IMR-90 (cell line): ENCODE measurements at regions not wholly inside any gene's neighbourhood (a gene's known extent, or its start where the extent isn't known, plus 50 kb on each side); places are given as distances from the start of the nearest gene placed in this dataset.
A peak's percentile ranks its signal among the peaks of the same experiment; 100 is the strongest.

Experiments
- ATAC-seq: fragments of 200-7000 bp; cut with Tn5 transposase; 2 replicates; pipeline ENCODE4 v1.9.1; 2020; ENCODE audit warnings: low read depth, mild to moderate bottlenecking, moderate library complexity
- BruUV-seq: library from RNA; stranded (reverse); fragments of 400-500 nt; replicated peaks from 2 replicates; lab custom pipeline; 2021; lab: Mats Ljungman, UMichigan
- CTCF ChIA-PET: fragments of 300-600 bp; formaldehyde crosslinking; extraction: SDS; loops from one replicate; lab custom pipeline; 2021; ENCODE audit warnings: antibody characterized with exemption; lab: Yijun Ruan, JAX
- POLR2A ChIA-PET: fragments of 300-600 bp; sonication (Branson Sonifier 250); formaldehyde crosslinking; loops from one replicate; lab custom pipeline; 2022; ENCODE audit warnings: antibody characterized with exemption; ENCODE audit not compliant: unreplicated experiment; lab: Charles Lee
- DNase-seq: peaks from one replicate; pipeline ENCODE4 v3.0.0; 2013
- H2AFZ ChIP-seq: replicated peaks from 2 replicates; pipeline ENCODE3; 2013; ENCODE audit warnings: low read length, mild to moderate bottlenecking; ENCODE audit not compliant: poor library complexity
- H2AK5ac ChIP-seq: 2 replicates; pipeline ENCODE4 v1.6.1; 2013; ENCODE audit warnings: low read depth, low read length, inconsistent platforms
- H2AK9ac ChIP-seq: replicated peaks from 2 replicates; pipeline ENCODE3; 2013; ENCODE audit warnings: mild to moderate bottlenecking, low read depth, low read length, moderate library complexity; ENCODE audit not compliant: poor library complexity
- H2BK120ac ChIP-seq: 2 replicates; pipeline ENCODE4 v1.6.1; 2013; ENCODE audit warnings: low read depth, low read length, inconsistent platforms
- H2BK15ac ChIP-seq: 3 replicates; pipeline ENCODE4 v1.6.1; 2013; ENCODE audit warnings: low read depth, low read length, inconsistent platforms
- H2BK20ac ChIP-seq: 2 replicates; pipeline ENCODE4 v1.6.1; 2013; ENCODE audit warnings: low read depth, mild to moderate bottlenecking, inconsistent platforms, low read length, moderate library complexity
- H2BK5ac ChIP-seq: 2 replicates; pipeline ENCODE4 v1.6.1; 2013; ENCODE audit warnings: mild to moderate bottlenecking, low read depth, low read length, inconsistent platforms; ENCODE audit not compliant: poor library complexity, severe bottlenecking
- H3K14ac ChIP-seq: replicated peaks from 2 replicates; pipeline ENCODE4 v1.6.1; 2013; ENCODE audit warnings: low read depth, low read length, inconsistent platforms
- H3K18ac ChIP-seq: 2 replicates; pipeline ENCODE4 v1.6.1; 2013; ENCODE audit warnings: low read depth, low read length, control low read depth
- H3K23ac ChIP-seq: 2 replicates; pipeline ENCODE4 v1.6.1; 2013; ENCODE audit warnings: low read depth, low read length, inconsistent platforms
- H3K27ac ChIP-seq: 2 replicates; pipeline ENCODE4 v1.5.1; 2013; ENCODE audit warnings: mild to moderate bottlenecking, control low read depth, low read length; ENCODE audit not compliant: insufficient read depth
- H3K27me3 ChIP-seq: 2 replicates; pipeline ENCODE4 v1.6.1; 2013; ENCODE audit warnings: low read length; ENCODE audit not compliant: control insufficient read depth, insufficient read depth
- H3K36me3 ChIP-seq: 2 replicates; pipeline ENCODE4 v1.6.1; 2013; ENCODE audit warnings: low read length, mixed read lengths; ENCODE audit not compliant: control insufficient read depth, insufficient read depth
- H3K4ac ChIP-seq: 2 replicates; pipeline ENCODE4 v1.6.1; 2013; ENCODE audit warnings: low read depth, low read length, inconsistent platforms
- H3K4me1 ChIP-seq: 2 replicates; pipeline ENCODE4 v1.6.1; 2013; ENCODE audit warnings: low read length, mixed read lengths; ENCODE audit not compliant: control insufficient read depth, insufficient read depth
- H3K4me2 ChIP-seq: 2 replicates; pipeline ENCODE4 v1.6.1; 2013; ENCODE audit warnings: low read depth, mild to moderate bottlenecking, control low read depth, low read length, moderate library complexity
- H3K4me3 ChIP-seq: 2 replicates; pipeline ENCODE4 v1.5.1; 2013; ENCODE audit warnings: low read depth, mild to moderate bottlenecking, control low read depth, low read length, moderate library complexity; ENCODE audit not compliant: insufficient read depth
- H3K56ac ChIP-seq: 2 replicates; pipeline ENCODE4 v1.6.1; 2013; ENCODE audit warnings: low read length, inconsistent platforms; ENCODE audit not compliant: insufficient read depth; ENCODE audit errors: extremely low read depth
- H3K79me1 ChIP-seq, 2 experiments: 2 replicates each; pipeline ENCODE4 v1.6.1; 2013; ENCODE audit warnings: low read length in 2 of 2, inconsistent platforms in 1 of 2, low read depth in 1 of 2
- H3K9ac ChIP-seq: 2 replicates; pipeline ENCODE4 v1.6.1; 2013; ENCODE audit warnings: low read depth, low read length, control low read depth
- H3K9me1 ChIP-seq: 2 replicates; pipeline ENCODE4 v1.6.1; 2013; ENCODE audit warnings: low read length, inconsistent platforms; ENCODE audit not compliant: insufficient read depth
- H3K9me3 ChIP-seq: 2 replicates; pipeline ENCODE4 v1.6.1; 2013; ENCODE audit warnings: low read length; ENCODE audit not compliant: control insufficient read depth, insufficient read depth
- H4K20me1 ChIP-seq: 2 replicates; pipeline ENCODE4 v1.6.1; 2013; ENCODE audit warnings: low read length, inconsistent platforms; ENCODE audit not compliant: insufficient read depth
- H4K5ac ChIP-seq: 2 replicates; pipeline ENCODE4 v1.6.1; 2013; ENCODE audit warnings: mild to moderate bottlenecking, low read depth, low read length, control low read depth
- H4K8ac ChIP-seq, 2 experiments: 2 replicates each; pipeline ENCODE4 v1.6.1; 2013; ENCODE audit warnings: low read depth in 2 of 2, low read length in 2 of 2, control low read depth in 1 of 2, inconsistent platforms in 1 of 2
- H4K91ac ChIP-seq: 2 replicates; pipeline ENCODE4 v1.6.1; 2013; ENCODE audit warnings: low read depth, low read length, inconsistent platforms; ENCODE audit not compliant: insufficient read depth
- BHLHE40 ChIP-seq: fragments of 150-350 bp; IDR thresholded peaks from 2 replicates; pipeline ENCODE4 v1.6.1; 2016; ENCODE audit warnings: mild to moderate bottlenecking, low read depth, low read length
- CEBPB ChIP-seq: IDR thresholded peaks from 2 replicates; pipeline ENCODE4 v1.6.1; 2012; ENCODE audit warnings: low read depth, low read length, improper control_type of control experiment
- CHD1 ChIP-seq: IDR thresholded peaks from 2 replicates; pipeline ENCODE4 v1.6.1; 2012; ENCODE audit warnings: low read depth, low read length, improper control_type of control experiment
- FOS ChIP-seq: fragments of 150-350 bp; IDR thresholded peaks from 2 replicates; pipeline ENCODE4 v1.6.1; 2016; ENCODE audit warnings: low read depth, low read length
- MAFK ChIP-seq: IDR thresholded peaks from 2 replicates; pipeline ENCODE4 v1.6.1; 2012; ENCODE audit warnings: low read depth, low read length, improper control_type of control experiment
- MAZ ChIP-seq: IDR thresholded peaks from 2 replicates; pipeline ENCODE4 v1.6.1; 2012; ENCODE audit warnings: low read depth, mild to moderate bottlenecking, low read length, improper control_type of control experiment, moderate library complexity, borderline replicate concordance
- MXI1 ChIP-seq: IDR thresholded peaks from 2 replicates; pipeline ENCODE4 v1.6.1; 2012; ENCODE audit warnings: low read depth, mild to moderate bottlenecking, low read length, moderate library complexity, borderline replicate concordance
- NFE2L2 ChIP-seq: fragments of 150-350 bp; IDR thresholded peaks from 2 replicates; pipeline ENCODE4 v1.6.1; 2016; ENCODE audit warnings: low read depth, mild to moderate bottlenecking, low read length
- POLR2A ChIP-seq: IDR thresholded peaks from 2 replicates; pipeline ENCODE4 v1.6.1; 2012; ENCODE audit warnings: mild to moderate bottlenecking, low read depth, low read length
- RCOR1 ChIP-seq: IDR thresholded peaks from 2 replicates; pipeline ENCODE4 v1.6.1; 2012; ENCODE audit warnings: mild to moderate bottlenecking, low read length, improper control_type of control experiment; ENCODE audit not compliant: insufficient replicate concordance
- SMC3 ChIP-seq: fragments of 150-350 bp; IDR thresholded peaks from 2 replicates; pipeline ENCODE4 v1.6.1; 2016; ENCODE audit warnings: low read depth, mild to moderate bottlenecking, antibody characterized with exemption, low read length, moderate library complexity
- WGBS, 2 experiments: methylation state at CpG; one replicate each; pipeline versions ENCODE4 v1.1.5 to v1.1.7; 2013; ENCODE audit warnings: missing lambda C conversion rate in 2 of 2; ENCODE audit not compliant: insufficient read length in 1 of 2; ENCODE audit errors: extremely low coverage in 2 of 2; 5-methylcytosine and 5-hydroxymethylcytosine counted together
- dilution Hi-C: fragments of 300-500 bp; cut with HindIII; formaldehyde crosslinking; loops from one replicate; pipeline ENCODE4 v1.14.3; 2018; ENCODE audit warnings: low sequenced_read_pairs; ENCODE audit not compliant: unreplicated experiment
- in situ Hi-C: fragments of 300-500 bp; cut with MboI; formaldehyde crosslinking; loops from 3 replicates; pipeline ENCODE4 v1.14.3; 2019; ENCODE audit warnings: low sequenced_read_pairs, inconsistent platforms, mixed read lengths
- intact Hi-C: fragments of 100-400 bp; cut with micrococcal nuclease; formaldehyde crosslinking; loops from 2 replicates; pipeline ENCODE4 v1.10.0; 2022
- TF ChIP-seq, protein P1 (sequence below): conservative IDR thresholded peaks from 2 replicates; pipeline ENCODE4 v1.5.1; 2012; ENCODE audit warnings: mild to moderate bottlenecking, low read depth, low read length, improper control_type of control experiment
- TF ChIP-seq, protein P2 (sequence below): fragments of 150-350 bp; IDR thresholded peaks from 2 replicates; pipeline ENCODE4 v1.6.1; 2017; ENCODE audit warnings: mild to moderate bottlenecking, antibody characterized with exemption, low read length, low read depth

DNA sequence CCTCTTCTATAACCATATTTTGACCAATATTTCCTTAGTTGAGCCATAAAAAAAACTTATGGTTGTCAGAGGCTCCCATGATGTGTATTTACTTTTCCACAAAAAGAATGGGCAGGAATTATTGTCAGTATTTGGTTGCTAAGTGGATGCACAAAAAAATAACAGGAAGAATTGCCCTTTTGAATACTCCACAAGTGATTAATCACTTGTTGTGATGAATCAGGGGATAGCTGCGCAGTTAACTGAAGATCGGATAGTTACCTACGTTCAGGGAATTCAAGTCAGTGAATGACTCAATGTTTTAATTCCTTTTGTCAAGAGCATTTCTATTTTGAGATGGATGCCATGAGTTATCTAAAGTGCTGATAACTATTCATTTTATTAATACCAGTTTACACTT lies 785.2 kb upstream of the B3GALT2 start:
- H3K9ac ChIP-seq: no peak overlapping the region
- H2BK20ac ChIP-seq: no peak overlapping the region
- ATAC-seq: no peak
- no peaks in the 10 kb centered on the region for H3K9me3 ChIP-seq
- intact Hi-C loops: no loop called here
- no peak overlapping the region for H2BK15ac ChIP-seq
- H3K4ac ChIP-seq: no peak overlapping the region
- no peak overlapping the region for H3K4me2 ChIP-seq
- H3K9me1 ChIP-seq: no peaks in the 10 kb centered on the region
- no peaks in the 10 kb centered on the region for H3K79me1 ChIP-seq
- no peak overlapping the region for H2AK9ac ChIP-seq
- no peaks in the 10 kb centered on the region for H4K20me1 ChIP-seq
- no peak overlapping the region for H2AK5ac ChIP-seq
- no peak overlapping the region for H3K14ac ChIP-seq
- no peak overlapping the region for H3K4me3 ChIP-seq
- H3K18ac ChIP-seq: no peak overlapping the region
- dilution Hi-C loops: no loop called here
- DNase-seq: peak; percentile 61
- no peak overlapping the region for H3K27ac ChIP-seq
- no peak overlapping the region for H4K91ac ChIP-seq
- no peak overlapping the region for H2AFZ ChIP-seq
- in situ Hi-C loops: no loop called here
- CTCF ChIA-PET: no interaction called here
- H2BK5ac ChIP-seq: no peak overlapping the region
- H4K5ac ChIP-seq: no peak overlapping the region
- no peak overlapping the region for H3K23ac ChIP-seq
- H3K4me1 ChIP-seq: no peaks in the 10 kb centered on the region
- no peak overlapping the region for H3K56ac ChIP-seq
- H2BK120ac ChIP-seq: no peak overlapping the region
- no peak overlapping the region for H4K8ac ChIP-seq
- WGBS, 2 experiments: no CpG with 5 or more reads among the region's 3 CpGs
- no peaks in the 10 kb centered on the region for H3K36me3 ChIP-seq
- no peaks in the 10 kb centered on the region for H3K27me3 ChIP-seq
- POLR2A ChIA-PET: no interaction called here
- no peak for TF ChIP-seq POLR2A
- no peak for TF ChIP-seq SMC3
- TF ChIP-seq MAFK: no peak
- TF ChIP-seq MAZ: no peak
- TF ChIP-seq FOS: no peak
- TF ChIP-seq CEBPB: no peak
- no peak for TF ChIP-seq MXI1
- no peak for TF ChIP-seq NFE2L2
- TF ChIP-seq, protein P1, sequence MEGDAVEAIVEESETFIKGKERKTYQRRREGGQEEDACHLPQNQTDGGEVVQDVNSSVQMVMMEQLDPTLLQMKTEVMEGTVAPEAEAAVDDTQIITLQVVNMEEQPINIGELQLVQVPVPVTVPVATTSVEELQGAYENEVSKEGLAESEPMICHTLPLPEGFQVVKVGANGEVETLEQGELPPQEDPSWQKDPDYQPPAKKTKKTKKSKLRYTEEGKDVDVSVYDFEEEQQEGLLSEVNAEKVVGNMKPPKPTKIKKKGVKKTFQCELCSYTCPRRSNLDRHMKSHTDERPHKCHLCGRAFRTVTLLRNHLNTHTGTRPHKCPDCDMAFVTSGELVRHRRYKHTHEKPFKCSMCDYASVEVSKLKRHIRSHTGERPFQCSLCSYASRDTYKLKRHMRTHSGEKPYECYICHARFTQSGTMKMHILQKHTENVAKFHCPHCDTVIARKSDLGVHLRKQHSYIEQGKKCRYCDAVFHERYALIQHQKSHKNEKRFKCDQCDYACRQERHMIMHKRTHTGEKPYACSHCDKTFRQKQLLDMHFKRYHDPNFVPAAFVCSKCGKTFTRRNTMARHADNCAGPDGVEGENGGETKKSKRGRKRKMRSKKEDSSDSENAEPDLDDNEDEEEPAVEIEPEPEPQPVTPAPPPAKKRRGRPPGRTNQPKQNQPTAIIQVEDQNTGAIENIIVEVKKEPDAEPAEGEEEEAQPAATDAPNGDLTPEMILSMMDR: no peak
- no peak for TF ChIP-seq CHD1
- no peak for TF ChIP-seq BHLHE40
- TF ChIP-seq, protein P2, sequence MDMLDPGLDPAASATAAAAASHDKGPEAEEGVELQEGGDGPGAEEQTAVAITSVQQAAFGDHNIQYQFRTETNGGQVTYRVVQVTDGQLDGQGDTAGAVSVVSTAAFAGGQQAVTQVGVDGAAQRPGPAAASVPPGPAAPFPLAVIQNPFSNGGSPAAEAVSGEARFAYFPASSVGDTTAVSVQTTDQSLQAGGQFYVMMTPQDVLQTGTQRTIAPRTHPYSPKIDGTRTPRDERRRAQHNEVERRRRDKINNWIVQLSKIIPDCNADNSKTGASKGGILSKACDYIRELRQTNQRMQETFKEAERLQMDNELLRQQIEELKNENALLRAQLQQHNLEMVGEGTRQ: no peak
- TF ChIP-seq RCOR1: no peak
- no TSS peak for BruUV-seq
